ENCODE measurements at regions not wholly inside any gene's neighbourhood (a gene's known extent, or its start where the extent isn't known, plus 50 kb on each side); places are given as distances from the start of the nearest gene placed in this dataset.
"Not testable (repeated sequence)": the region's sequence is repeated elsewhere in the genome, so short reads cannot be mapped to it uniquely, and the experiment has no call there.

- no peak for DNase-seq
These were observed 264.1 kb downstream of the CBLL2 start for GRCh38 chrX:22536746-22537304.

DNA sequence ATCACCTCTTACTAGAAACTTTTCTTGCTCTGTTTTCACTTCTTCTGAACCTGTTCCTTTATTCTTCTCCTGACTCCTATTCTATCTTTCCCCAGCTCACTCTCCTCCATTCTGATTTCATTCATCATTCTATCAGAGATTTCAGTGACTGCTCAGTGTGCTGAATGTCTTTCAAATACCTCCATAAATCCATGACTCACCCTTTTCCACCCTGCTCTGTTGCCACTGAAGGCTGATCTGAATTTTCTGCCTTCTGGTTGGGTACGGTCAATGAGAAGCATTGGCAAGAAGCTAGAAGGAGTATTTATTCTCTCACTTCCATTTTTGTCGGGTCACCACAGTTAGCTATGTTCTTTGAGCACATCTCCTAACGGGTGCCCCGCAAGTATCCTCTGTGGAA, 265.9 kb downstream of the CBLL2 start:
- no peak for DNase-seq

- DNase-seq = no peak
These were observed 269.2 kb downstream of the CBLL2 start for GRCh38 chrX:22541926-22542325.

- no peak for DNase-seq
These were observed 269.9 kb downstream of the CBLL2 start for GRCh38 chrX:22542641-22543040.

GRCh38 chrX:22559506-22559905, 286.8 kb downstream of the CBLL2 start:
- DNase-seq = no peak

- DNase-seq = no peak
These were observed 302.6 kb downstream of the CBLL2 start for GRCh38 chrX:22575161-22575845.

DNA sequence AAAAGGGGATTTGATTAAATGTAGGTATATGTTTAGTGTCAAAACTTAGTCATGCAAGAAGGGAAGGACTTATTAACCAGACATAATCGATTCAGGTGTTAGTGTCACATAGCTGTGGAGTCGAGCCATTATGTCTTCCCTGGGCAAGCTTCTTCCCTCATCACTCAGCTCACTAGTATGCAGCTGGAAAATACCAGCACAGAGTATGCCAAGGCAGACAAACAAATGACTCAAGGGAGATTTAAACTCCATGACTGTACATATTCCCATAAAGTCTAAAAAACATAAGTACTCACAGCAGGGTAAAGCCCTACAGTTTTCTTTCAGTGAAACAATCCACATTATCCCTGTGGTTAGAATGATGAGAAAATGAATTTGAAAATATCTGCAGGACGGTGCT, 304.5 kb downstream of the CBLL2 start:
- DNase-seq = no peak

GRCh38 chrX:22585831-22586230, 313.1 kb downstream of the CBLL2 start:
- no peak for DNase-seq

GRCh38 chrX:22589845-22590244, 317.1 kb downstream of the CBLL2 start:
- DNase-seq = no peak

DNA sequence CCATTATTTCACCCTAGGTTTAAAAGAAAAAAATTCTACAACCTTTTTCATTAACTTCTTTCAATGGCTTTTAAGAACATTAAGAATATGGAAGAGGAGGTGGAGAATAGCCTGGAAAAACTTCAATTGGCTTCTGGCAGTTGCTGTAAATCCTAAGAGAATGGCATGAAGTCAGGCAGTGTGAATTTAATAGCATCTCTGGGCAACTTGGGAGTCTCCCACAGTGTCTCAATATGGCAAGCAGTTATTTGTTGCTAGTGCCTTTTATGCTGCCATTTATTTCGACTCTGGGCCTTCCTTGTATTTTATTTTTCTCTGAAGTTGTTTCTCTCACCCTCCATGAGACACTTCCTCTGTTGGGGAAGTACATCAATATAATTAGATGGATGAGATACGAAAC, 322.1 kb downstream of the CBLL2 start:
- DNase-seq = no peak

DNA sequence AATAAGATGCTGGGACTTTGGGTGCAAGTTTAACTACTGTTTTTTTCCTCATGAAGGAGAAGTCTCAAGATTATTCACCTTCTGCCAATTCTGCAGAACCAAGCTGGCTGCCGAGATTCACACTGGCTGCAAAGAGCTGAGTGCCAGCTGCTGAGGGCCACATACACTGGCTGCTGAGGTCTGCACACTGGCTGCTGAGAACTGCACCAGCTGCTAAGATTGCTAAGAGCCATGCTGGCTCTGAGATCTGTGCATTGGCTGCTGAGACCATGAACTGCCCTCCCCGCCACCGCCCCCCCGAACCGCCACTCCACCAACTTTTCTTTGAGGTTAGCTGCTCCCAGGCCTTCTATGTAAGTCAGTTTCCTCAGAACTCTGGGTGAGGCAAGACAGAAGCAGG, 330.3 kb downstream of the CBLL2 start:
- no peak for DNase-seq

GRCh38 chrX:22609452-22609851, 336.7 kb downstream of the CBLL2 start:
- DNase-seq = not testable (repeated sequence)

DNA sequence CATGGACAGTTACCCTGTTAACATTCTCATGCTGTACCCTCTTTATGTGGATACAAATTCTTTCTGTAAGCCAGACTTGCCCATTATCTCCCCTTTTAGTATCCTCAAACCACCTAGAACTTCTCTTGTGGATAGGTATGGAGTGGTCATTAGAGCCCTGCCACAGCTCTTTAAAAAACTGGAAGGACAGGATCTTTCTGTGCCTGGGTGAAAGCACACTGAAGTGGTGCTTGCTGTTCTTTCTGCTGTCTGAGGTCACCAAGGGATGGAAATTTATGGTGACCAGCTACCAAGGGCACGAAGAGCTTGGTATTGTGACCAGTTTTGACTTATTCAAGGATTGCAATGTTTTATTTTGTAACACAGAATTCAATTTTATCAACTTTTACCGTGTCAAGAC, 344.2 kb downstream of the CBLL2 start:
- no peak for DNase-seq

GRCh38 chrX:22627576-22627975, 354.9 kb downstream of the CBLL2 start:
- no peak for DNase-seq

- no peak for DNase-seq
These were observed 355.6 kb downstream of the CBLL2 start for GRCh38 chrX:22628275-22628674.

DNA sequence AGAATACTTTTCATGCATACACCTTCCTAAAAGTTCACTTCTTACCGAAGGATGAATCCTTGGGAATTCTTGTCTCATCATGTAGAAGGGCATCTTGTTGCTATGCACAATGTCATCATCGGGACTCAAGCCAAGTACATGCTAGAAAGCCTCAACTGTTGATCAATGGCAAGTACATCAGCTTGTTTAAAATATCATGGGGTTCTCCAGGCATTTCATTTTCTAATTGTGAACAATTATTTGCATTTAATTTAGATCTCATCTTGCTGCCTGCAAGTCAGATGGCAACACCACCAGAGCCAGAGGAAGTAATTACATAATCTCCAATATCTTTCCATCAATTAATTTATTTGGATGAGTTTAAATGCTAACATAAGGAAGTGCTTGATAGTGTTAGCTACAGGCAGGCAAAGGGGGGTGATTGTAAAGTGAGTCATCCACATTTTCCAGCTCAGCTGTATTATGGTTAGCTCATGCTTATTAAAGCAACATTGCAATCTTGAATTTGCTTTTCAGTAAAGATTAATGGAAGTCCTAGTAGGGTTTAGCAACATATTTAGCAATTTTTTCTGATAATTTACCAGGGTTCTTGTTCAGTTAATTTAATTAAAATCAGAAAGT, 356.5 kb downstream of the CBLL2 start:
- no peak for DNase-seq

DNA sequence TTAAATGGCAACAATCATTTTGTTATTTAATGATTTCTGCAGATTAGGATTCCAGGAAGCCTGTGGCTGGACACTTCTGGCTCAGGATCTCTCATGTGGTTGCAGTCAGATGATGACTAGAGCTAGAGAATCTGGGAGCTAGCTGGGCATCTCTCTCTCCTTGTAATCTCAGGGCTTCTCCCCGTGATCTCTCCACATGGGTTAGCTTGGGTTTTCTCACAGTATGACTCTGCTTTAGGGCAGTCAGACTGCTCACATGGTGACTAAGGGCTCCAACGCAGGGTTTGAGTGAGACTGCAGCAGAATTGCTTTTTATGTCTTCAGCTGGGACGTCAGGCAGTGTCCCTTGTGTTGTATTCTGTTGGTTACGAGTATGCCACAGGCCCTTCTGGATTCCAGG, 361.4 kb downstream of the CBLL2 start:
- no peak for DNase-seq

DNA sequence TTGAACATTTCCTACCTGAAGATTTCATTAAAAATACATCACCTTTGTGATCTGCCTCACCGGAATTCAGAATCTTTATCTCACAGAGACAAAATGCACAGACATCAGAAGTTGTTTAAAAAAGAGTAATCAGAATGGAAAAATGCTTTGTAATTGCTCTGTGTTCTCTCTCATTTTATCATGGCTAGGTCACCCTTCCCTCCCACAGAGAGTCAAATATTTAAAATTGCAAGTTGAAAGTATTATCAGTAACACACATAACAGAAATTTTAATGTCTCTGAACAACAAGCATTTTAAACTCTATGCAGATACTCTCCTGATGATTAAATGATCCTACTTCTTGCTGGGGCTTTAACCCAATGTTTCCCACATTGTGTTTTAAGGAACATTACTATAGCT, 362.0 kb downstream of the CBLL2 start:
- no peak for DNase-seq

- DNase-seq = no peak
These were observed 351.5 kb upstream of the DDX53 start for GRCh38 chrX:22648281-22648680.

GRCh38 chrX:22650691-22651090, 349.1 kb upstream of the DDX53 start:
- DNase-seq = no peak

- DNase-seq = no peak
These were observed 347.2 kb upstream of the DDX53 start for GRCh38 chrX:22652596-22652995.

DNA sequence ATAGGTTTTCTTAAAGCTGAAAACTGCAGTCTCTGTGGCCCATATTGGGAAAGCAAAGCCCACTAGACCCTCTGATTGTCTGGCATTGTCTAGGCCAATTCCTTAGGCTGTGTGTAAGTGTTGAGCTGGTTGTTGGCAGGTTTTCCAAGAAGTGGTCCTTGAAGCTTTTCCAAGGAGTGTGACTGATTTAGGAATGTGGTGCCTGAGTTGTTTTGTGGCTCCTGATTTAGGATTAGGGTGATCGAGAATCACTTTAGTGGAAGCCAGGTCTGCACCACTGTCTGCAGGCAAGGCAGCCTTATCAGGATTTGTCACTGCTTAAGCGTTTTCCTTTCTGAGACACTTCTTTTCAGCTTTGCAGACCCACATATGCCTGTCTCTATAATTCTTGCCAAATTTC, 339.0 kb upstream of the DDX53 start:
- no peak for DNase-seq

GRCh38 chrX:22662776-22663175, 337.0 kb upstream of the DDX53 start:
- DNase-seq = no peak

- no peak for DNase-seq
These were observed 334.9 kb upstream of the DDX53 start for GRCh38 chrX:22664826-22665225.

DNA sequence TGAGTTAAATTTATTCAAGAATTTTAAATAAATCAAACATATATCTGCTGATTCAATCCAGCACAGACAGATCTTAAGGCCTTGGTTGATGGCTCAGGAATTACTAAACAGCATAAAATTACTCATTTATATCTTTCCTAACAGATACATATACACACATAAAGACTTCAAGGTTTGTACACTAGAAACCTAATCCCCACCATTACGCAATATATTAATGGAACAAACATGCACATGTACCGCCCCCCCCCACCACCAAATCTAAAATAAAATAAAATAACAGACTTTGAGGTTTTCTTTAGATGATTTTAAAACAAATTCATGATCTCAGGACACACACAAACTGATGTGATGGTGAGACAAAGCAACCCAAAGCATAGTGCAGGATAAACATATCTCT, 333.9 kb upstream of the DDX53 start:
- DNase-seq = no peak
